ENCODE measurements at regions not wholly inside any gene's neighbourhood (a gene's known extent, or its start where the extent isn't known, plus 50 kb on each side); places are given as distances from the start of the nearest gene placed in this dataset.
"Not testable (repeated sequence)": the region's sequence is repeated elsewhere in the genome, so short reads cannot be mapped to it uniquely, and the experiment has no call there.

DNA sequence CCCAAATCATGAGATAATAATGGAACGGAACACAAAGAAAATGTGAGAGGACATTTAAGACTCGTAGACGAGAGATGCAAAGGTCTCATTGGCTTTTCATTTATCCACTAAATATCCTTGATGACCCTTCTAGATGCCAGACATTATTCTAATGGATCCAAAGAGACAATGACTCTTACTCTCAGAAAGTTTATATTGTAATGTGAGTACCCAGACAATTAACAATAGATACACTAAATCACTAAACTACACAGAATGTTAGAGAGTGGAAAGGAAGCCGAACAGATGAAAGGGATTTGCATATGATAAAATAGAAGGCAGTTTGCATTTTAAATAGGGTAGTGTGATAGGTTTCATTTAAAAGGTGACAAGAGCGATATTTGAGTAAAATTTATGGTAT, 973.3 kb downstream of the TAF11L14 start:
- DNase-seq, result no peak

GRCh38 chr5:18617191-18617590, 982.9 kb downstream of the TAF11L14 start:
- DNase-seq, result not testable (repeated sequence)

DNA sequence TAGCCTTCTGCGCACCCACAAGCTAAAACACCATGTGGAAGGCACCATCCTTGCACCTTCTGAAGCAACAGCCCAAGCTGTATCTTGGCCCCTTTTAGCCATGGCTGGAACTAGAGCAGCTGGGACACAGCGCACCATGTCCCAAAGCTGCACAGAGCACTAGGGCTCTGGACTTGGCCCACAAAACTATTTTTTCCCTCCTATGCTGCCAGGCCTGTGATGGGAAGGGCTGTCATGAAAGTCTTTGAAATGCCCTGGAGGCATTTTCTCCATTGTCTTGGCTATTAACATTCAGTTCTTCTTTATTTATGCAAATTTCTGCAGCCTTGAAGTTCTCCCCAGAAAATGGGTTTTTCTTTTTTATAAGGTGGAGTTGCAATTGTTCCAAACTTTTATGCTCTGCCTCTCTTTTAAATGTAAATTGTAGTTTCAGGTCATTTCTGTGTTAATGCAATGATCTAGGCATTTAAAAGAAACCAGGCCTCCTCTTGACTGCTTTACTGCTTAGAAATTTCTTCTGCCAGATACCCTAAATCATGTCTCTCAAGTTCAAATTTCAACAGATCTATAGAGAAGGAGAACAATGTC, 996.3 kb downstream of the TAF11L14 start:
- no peak for DNase-seq

- no peak for DNase-seq
Observed at GRCh38 chr5:18652404-18653215, 1018.4 kb downstream of the TAF11L14 start.

DNA sequence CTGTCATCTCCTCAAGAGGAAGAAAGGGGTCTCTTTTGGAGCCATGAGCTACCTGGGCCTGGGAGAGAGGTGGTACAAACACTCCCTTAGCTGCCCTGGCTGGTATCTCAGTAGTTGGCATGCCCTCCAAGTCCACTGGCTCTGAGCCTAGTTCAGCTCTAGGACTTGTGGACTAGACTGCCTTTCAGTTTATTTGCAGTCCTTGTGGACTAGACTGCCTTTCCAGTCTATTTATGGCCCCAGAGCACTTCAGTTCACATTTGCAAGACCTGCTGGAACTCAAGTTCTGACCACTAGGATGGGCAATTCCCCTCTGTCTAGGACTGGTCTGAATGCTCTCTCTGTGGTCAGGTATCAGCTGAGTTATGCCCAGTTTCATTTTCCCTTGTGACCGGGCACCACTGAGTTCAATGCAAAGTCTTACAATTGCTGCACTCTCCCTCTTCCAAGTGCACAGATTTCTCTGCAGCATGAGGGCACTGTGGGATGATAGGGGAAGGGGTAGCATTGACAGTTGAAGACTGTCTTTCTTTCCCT, 1019.0 kb downstream of the TAF11L14 start:
- DNase-seq, result no peak

- DNase-seq, result no peak
Observed at GRCh38 chr5:18660511-18660910, 1026.3 kb downstream of the TAF11L14 start.

DNA sequence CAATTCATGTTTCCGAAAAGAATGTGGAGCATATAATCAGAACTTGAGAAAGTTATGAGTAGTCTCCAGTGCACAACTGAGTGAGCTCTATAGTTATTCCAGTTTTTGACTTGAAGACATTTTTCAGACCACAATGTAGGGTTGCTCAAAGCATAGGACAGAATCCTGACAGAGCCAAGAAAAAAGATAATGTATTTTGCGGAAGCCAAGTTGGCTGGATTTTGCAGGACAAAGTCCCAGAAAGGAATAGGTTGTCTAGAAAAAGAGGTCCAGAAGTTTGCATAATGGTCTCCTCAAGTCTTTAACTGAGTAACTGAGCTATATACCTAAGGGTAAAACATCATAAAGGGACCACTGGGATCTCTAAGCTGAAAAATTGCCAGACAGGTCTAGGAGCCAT, 1028.0 kb downstream of the TAF11L14 start:
- DNase-seq, result peak; percentile 26

DNA sequence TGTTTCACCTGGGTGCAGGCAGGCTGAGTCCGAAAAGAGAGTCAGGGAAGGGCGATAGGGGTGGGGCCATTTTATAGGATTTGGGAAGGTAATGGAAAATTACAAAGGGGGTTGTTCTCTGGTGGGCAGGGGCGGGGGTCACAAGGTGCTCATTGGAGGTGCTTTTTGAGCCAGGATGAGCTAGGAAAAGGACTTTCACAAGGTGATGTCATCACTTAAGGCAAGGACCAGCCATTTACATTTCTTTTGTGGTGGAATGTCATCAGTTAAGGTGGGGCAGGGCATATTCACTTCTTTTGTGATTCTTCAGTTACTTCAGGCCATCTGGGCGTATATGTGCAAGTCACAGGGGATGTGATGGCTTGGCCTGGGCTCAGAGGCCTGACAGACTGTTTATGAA, 1040.0 kb downstream of the TAF11L14 start:
- not testable (repeated sequence) for DNase-seq

DNA sequence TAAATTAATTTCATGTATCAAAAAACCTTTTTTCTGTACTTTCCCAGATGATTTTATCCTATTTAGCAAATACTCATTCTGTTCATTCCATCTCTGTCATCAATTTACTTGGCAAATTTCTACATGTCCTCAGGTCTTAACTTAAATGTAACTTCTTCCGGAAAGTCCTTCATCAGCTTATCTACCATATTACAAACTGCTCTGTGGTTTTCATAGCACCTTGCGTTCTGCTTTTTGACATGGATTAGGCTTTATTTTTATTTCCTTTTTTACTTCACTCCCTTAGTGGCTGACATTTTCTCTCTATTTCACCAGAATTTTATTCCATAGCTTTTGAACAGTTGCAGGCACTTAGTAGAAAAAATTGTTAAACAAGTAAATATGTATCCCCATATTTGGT, 1040.8 kb downstream of the TAF11L14 start:
- DNase-seq, result no peak

GRCh38 chr5:18686253-18686652, 1052.0 kb downstream of the TAF11L14 start:
- no peak for DNase-seq

DNA sequence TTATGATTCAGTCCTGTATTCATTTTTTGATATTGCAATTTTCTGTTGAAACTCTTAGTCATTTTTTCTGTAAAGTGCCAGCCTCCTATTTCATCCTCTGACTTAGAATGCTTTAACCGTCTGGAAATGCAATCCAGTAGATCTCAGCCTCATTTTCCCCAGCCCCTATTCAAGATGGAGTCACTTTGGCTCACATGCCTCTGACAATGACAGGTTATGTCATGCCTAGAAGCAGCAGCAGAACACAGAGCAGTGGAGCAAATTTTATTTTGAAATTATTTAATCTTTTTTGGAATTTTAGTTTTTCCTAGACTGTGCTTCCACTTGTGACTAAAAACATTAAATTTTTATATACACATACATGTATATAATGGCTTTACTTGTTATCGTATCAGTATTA, 1053.2 kb downstream of the TAF11L14 start:
- DNase-seq, result no peak

GRCh38 chr5:18699681-18700080, 1065.4 kb downstream of the TAF11L14 start:
- DNase-seq, result no peak

GRCh38 chr5:18702821-18703220, 1068.6 kb downstream of the TAF11L14 start:
- no peak for DNase-seq

DNA sequence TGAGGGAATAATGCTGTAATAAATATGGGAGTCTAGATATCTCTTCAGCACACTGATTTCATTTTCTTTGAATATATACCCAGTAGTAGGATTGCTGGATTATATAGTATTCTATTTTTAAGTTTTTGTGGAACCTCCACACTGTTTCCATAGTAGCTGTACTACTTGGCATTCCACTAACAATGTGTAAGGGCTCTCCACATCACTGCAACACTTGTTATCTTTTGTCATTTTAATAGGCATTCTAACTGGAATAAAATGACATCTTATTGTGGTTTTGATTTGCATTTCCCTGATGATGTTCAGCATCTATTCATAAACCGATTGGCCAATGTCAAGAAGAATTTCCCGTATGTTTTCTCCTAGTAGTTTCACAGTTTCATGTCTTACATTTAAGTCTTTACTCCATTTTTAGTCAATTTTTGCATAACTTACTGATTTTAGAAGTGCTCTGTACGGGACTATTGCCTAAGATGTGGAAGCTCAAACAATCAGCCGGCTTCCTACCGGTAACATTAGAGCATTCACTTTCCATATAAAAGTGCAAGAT, 1078.8 kb downstream of the TAF11L14 start:
- DNase-seq, result no peak

DNA sequence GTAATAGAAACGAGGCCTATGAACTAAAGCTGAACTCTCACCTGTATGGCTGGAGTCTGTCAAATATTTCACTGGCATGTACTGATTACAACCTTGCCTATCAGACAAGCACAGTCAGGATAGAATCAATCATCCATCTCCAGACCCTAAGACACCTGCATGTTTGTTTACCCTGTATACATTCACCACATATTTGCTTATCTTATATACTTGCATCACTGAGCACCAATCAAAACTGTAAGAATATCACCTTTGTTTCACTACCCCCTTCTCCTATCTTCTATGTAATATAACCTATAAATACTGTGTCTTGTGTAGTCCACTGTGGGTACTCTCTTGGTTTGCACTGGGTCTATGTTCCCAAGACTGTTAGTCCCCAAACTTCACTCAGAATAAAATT, 1085.7 kb downstream of the TAF11L14 start:
- DNase-seq, result no peak

- DNase-seq, result no peak
Observed at GRCh38 chr5:18732556-18733479, 1098.6 kb downstream of the TAF11L14 start.

DNA sequence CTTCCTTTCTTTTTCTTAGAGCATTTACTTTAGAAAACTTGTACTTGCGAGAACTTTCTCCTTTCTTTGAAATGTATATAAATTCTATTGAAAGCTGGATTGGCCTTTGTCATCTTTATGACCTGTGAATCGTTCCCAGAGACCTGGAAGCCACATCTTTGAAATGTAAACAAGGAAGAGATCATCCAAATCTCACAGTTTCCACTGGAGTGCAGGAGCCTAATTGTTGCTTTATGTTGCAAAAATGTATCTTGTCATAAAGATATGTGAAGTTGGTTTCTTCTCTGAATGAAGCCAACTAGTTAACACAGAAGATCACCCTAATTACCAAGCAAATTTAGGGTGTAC, 1101.8 kb downstream of the TAF11L14 start:
- DNase-seq, result no peak

DNA sequence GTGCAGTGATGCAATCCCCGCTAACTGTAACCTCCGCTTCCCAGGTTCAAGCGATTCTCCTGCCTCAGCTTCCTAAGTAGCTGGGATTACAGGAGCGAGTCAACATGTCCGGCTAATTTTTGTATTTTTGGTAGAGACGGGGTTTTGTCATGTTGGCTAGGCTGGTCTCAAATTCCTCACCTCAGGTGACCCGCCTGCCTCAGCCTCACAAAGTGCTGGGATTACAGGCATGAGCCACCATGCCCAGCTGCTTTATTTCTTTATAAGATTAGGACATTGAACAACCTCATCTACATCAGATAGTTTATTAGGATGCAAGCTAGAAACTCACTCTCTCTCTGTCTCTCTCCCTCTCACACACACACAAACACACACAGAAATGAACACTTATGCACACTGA, 1102.5 kb downstream of the TAF11L14 start:
- DNase-seq, result not testable (repeated sequence)

DNA sequence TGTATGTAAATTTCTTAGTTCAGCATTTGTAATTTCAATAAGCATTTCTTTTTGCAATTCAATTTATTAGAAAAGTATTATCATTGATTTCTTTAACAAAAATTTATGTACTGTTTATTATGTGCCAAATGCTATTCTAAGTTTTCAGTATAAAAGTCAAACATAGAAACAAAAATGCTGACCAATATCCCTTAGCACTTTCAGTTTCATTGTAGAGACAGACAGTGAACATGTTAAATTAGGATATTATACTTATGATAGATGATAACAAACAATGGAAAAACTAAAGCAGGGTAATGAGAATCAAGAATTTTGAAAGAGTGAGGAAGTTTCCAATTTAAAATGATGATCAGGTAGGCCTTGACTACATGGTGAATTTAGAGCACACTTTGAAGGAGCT, 1106.0 kb downstream of the TAF11L14 start:
- no peak for DNase-seq

- DNase-seq, result no peak
Observed at GRCh38 chr5:18742830-18743229, 1108.6 kb downstream of the TAF11L14 start.

GRCh38 chr5:18744441-18744840, 1110.2 kb downstream of the TAF11L14 start:
- no peak for DNase-seq

DNA sequence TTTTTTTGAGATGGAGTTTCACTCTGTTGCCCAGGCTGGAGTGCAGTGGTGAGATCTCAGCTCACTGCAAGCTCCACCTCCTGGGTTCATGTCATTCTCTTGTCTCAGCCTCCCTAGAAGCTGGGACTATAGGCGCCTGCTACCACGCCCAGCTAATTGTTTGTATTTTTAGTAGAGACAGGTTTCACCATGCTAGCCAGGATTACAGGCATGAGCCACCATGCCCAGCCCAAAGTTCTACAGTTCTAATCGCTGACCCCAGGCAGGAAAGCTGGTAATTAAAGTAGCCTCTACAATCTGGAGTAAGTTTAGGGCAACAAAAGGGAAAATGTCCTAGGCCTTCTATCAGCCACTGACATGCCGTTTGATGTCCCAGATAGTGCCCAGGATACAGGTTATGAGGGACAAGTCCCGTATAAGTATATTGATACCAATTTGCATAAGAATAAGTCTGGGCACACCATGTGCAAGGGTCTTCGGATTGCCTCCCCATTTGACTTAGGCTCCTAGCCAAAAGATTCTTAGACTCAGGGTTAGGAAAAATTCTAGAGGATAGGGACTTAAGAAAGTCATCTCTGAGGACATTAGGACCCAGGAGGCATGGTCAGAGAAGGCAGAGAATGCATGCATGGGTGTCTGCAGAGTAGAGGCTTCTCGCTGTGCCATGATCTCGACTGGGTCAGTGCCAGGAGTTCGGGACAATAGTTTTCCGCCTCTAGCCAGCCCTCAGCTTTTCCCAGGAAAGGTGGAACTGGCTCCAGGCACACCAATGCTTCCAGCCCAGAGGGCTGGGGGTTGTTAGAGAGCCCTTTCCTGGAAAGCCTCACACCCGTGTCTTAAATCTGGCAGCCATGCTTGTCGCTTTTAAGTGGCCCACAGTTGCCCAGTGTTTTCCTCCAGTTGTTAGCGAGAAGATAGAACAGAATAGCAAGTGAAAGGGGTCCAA, 1111.1 kb downstream of the TAF11L14 start:
- DNase-seq, result no peak

All from right hindlimb (tissue), 1 donor.